DMS114 treated with DMSO at 0.1 percent for 48 hours (cell line): ENCODE measurements at regions not wholly inside any gene's neighbourhood (a gene's known extent, or its start where the extent isn't known, plus 50 kb on each side); places are given as distances from the start of the nearest gene placed in this dataset.
A peak's percentile ranks its signal among the peaks of the same experiment; 100 is the strongest.

Experiments
- DNase-seq: peaks from one replicate; lab custom pipeline; 2025; ENCODE audit not compliant: unreplicated experiment; lab: John Stamatoyannopoulos, UW

DNA sequence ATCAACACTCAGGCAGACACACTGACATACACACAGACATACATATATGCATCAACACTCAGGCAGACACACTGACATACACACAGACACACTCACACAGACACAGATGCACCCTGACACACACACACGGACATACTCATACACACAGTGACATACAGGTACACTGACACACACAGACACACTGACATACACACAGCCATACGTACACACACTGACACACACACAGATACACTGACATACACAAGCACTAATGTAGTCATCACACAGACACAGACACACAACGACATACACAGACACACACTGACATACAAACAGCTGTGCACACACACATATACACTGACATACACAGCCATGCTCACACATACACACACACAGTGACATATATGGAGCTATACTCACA is 131.0 kb upstream of the CSF3R start:
- DNase-seq: no peak

DNA sequence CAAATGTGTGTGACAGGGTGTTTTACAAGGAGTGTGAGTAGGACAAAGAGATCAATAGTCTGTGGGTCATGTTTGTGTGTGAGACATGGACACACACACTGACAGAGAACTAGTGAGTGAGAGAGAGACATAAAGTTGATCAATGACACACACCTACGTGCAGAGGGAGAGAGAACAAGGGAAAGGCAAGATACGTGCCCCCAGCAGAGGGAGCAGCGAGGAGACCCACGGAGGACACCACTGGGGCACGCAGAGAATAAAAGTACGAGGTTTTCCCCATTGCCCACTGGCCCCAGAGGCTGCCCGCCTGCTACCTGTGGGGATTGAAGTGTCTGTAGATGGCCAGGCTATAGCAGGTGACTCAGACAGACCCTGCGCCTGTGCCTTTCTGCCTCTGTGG is 130.2 kb upstream of the CSF3R start:
- peak; percentile 5 for DNase-seq

DNA sequence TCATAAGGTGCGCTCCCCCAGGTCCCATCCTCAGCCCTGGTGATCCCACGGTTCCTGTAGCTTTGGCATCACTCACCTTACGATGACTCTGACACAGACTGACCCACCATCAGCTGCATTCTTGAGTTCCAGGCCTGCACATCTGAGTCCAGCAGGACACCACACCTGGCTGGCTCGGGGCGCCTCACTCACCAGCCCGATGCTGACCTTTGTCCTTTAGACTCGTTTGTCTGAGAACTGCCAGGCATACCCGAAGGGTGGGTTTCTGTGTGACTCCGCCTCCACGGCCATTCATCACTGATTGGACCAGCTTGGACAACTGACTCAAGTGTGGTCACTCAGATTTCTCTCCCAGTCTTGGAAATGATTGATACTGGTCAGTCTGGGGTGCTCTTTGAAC is 129.4 kb upstream of the CSF3R start:
- no peak for DNase-seq

DNA sequence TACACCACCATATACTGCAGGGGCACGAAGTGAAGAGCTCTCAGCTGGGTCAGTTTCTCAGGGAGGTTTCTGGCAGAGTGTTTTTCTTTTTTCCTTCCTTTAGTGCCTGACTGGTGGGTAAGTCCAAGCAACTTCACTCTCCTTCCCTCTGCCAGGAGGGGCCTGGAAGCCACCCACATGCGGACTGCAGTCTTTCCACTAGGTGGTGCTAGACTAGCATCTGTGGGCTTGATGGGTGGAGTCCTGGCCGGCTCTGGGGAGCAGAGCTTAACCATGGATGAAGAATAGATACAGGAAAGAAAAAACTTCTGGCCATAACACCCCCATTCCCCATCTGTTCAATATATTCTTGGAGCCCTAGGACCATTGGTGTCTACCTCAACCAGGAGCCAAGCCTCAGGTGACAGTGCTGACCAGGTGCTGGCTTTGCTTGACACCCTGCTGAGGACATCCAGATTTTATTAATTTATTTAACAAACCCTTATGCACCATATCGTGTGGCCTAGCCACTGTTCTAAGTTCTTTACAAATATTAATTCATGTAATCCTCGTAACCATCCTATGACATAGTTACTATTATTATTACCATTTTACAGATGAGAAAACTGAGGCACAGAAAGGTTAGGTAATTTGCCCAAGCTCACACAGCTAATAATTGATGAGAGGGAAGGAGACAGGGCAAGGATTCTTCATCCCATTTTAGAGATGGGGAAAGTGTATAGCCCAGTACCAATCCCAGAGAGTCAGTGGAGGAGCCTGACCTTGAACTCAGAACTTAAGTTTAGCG is 126.7 kb upstream of the CSF3R start:
- peak; percentile 66 for DNase-seq

DNA sequence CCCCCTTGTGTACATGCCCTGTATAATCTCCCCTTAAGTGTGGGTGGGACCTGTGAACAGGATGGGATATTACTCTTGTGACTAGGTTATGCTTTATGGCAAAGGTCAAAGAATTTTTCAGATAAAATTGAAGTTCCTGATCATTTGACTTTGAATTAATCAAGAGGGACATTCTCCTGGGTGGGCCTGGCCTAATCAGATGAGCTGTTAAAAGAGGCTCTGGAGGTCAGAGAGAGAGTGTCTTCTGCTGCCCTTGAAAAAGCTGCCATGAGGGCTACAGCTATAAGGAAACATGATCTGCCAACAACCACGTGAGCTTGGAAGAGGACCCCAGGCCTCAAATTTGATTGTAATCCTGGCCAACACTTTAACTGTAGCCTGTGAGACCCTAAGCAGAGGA is 125.6 kb upstream of the CSF3R start:
- no peak for DNase-seq

DNA sequence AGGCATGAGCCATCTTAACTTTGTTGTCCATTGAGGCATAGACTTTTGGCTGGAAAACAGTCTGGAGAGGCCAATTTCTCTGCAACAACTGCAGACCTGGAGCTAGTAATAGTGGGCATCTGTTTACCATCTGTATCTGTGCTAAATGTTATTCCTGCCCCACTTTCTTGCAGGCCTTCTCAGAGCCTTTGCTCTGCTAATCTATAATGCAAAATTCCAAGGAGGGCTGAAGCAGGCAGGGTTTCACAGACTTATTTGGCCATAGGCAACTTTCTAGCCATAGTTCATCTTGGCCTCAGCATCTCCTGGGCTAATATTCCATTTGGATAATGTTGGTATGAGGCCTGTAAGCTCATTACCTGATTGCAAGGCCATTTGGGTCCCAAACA is 124.5 kb upstream of the CSF3R start:
- DNase-seq: no peak

DNA sequence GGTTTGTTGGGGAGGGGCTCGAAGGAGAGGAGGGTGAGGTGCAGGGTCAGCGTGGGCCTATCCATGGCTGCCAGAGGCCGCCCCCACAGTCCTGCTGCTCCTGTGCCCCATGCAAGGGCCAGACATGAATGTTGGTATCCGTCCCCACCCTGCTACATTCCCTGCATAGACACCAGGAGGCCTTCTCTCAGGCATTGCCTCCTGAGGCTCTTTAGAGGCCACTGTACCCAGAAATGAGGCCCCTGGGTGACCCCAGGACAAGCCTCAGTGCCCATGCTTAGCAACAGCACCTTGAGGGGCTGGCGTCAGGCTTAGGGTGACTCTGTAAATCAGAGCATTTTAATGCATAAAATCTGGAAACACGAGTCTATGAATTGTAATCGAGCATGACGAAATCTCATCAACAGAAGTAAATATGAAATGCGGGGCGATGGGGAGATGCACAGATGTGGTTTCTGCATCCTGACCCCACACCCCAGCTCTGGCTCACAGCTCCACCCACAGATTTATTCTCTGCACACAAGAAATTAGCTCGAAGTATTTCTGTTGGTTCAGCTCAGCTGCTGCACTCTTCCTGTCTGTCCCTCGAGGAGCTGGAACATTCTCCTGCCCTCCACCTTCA is 124.0 kb upstream of the CSF3R start:
- DNase-seq: no peak

DNA sequence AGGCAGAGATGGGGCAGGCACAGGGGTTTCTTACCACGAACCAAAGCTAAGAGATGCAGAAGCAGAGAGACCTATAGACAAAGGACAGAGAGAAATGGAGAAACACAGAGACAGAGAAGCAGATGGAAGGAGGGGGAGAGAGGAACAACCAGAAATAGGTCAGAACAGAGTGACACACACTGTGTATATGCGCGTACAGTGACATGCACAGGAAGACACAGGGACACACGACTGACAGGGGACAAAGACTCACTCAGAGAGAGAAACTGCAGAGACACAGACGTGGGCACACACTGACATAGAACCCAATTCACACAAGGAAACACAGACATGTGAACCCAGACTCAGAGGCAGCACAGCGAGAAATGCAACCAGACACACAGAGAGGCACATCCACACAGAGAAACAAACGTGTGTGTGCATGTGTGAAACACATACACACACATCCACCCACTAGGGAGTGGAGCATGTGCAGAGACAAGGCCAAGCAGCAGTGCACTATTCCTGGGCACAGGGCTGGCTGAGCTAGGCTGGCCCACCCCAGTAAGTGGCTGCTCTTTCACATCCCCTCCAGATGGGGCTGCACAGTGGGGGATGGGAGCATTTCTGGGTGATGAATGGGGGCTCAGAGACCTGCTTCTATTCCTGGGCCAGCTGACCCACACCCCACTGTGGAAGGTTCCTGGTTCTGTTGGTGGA is 123.4 kb upstream of the CSF3R start:
- DNase-seq: no peak

DNA sequence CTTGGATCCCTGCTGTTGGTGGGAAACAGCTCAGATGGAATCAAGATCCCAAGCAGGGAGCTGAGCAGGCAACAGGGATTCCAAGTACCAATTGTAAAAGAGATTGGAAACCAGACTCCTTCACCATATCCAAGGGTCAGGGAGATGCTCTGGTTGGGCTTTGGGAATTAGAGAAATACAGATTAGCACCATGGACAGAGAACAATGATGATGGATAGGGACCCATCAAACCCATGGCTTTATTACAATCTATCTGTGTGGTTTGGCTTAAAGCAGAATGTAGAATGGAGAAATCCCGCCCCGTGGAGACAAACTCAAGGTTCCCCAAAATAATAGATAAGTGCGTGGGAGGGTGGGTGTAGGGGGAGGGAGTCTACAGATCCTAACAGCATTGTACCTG is 120.7 kb upstream of the CSF3R start:
- DNase-seq: no peak

DNA sequence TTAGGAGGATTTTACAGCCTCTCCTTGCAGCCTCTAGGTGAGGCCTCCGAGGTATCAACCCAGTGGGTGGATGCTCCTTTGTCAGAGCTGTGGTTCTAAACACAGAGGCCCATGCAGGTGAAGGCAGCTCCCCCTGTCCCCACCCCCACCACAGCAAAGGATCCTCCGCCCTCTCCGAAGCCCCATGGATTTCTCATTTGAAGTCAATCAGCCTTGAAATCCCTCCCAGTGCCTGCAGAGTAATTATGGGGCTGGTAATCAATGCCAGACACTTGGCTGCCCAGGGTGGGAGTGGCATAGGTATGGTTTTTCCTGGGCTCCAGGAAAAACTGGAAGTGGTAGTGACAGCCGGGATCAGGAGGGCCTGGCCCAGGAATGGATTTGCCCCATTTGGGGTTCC is 119.5 kb upstream of the CSF3R start:
- DNase-seq: no peak

DNA sequence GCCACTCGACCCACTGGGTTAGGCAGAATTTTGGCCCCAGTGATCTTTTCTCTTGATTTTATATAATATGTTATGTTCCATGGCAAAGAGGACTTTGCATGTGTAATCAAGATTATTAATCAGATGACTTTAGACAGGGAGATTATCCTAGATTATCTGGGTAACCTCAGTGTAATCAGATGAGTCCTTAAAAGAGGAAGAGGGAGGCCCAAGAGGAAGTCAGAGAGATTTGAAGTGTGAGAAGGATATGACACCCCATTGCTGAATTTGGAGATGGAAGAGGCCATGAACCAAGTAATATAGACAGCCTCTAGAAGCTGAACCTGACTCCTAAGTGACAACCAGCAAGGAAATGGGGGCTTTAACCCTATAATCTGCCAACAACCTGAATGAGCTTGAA is 117.1 kb upstream of the CSF3R start:
- no peak for DNase-seq

DNA sequence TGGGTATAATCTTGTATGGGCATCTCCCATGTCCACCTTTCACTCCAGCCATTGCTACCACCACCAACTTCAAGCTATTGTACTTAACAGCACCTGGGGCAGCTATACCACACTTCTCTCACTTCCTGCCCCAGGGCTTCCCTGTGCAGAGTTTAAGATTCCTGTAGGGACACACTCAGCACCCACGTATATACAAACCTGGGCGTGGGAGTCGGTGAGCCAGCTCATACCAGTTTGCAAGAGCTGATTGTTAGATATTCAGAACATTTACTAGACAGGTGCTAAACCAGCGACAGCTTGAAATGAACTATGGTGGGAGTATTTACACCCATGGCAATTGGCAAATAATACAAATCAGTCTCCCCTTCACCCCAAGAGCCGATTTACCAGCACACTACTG is 114.8 kb upstream of the CSF3R start:
- no peak for DNase-seq

DNA sequence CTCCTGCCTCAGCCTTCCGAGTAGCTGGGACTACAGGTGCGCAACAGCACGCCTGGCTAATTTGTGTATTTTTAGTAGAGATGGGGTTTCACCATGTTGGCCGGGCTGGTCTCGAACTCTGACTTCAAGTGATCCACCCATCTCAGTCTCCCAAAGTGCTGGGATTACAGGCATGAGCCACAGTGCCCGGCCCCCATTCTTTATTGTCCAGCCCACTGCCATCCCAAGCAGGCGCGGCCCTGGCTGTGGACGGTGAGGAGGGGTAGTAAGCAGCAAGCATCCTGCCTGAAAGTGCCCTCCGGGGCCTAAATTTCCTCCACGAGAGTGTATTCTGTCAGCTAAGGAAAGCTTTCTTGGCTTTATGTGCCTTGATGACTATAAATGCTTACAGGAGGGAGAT is 113.2 kb upstream of the CSF3R start:
- DNase-seq: no peak

DNA sequence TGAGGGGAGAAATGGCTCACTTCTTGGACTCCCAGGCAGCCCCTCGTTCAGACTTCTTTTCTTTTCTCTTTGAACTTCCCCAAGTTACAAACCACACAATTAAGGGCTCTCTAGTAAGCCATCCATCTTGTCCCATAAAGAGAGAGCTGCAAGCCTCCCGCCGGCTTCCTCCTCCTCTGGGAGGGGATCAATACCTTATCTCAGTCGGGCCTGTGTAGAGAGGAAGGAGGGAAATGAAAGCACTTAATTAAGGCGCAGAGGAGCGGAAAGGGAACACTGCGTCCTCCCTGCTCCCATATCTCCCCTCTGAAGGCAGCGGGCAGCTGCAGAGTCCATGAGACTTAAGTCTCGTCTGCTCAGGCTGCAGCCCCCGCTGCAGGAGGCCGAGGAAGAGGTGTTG is 112.6 kb upstream of the CSF3R start:
- DNase-seq: no peak

DNA sequence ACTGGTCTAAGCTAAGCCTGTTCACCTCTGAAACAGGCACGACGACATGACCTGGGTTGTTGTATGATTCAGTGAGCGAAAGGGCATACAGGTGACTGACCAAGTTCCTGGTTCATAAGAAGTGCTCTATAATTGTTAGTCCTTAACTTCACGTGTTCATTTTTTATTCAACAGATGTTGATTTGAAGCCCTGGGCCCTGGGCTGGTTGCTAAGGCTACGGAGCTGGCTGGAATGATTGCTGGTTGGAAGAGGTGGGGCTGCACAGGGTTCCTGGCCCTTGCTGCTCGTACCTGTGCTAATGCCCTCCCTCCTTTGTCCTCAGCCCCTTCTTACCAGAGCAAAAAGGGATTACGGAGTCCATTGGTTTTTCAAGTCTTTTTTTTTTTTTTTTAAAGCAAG is 111.3 kb upstream of the CSF3R start:
- no peak for DNase-seq

DNA sequence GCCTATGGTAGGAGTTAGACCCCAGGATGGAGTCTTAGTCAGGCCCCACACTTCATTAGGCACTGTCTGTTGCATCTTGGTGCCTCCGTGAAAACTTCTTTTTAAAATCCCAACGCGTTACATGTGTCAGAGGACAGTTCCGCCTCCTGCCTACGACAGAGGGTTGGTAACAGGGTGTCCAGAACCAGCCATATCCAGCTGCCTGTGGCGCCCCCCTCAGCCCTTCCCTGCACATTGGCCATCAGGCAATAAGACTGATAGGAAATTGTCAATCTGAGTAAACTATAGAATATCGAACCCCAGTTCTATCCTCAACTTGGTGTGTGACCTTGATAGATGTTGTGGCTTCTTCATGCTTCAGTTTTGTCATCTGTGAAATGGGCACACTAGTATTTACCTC is 108.6 kb upstream of the CSF3R start:
- DNase-seq: no peak

DNA sequence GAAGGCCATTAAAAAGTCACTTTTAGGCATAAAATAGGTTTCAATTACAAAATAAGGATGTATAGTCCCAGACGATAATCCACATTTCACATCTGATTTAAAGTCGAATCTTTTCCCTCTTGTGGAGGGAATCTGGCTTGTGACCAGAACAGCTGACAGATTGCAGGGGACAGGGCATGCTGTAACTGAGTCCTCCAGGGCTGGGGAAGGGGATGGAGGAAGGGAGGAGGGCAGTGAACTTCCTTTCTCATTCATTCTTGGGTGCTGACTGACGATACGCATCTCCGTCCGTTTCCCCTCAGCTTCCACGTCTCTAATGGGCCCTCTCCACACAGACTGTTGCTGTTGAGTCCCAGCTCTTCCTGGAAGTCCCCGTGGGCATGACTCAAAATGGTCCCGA is 108.1 kb upstream of the CSF3R start:
- no peak for DNase-seq

DNA sequence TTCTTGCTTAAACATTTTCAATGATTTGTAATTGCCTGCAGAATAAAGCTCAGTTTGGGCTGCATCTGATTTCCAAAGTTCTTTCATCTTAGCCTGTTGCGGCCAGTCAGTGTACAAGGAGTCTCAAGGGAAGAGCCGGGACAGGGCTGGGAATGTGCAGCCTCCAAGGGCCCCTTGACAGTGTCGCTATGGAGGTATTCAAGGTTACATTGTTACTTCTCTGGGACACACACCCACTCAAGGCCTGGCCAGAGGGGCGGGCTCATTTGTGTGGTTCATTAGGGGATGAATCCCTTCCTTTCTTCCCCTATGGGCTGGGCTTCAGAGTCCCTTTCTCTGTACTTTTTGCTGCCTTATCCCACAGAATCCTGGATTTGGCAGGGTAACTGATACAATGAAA is 107.6 kb upstream of the CSF3R start:
- DNase-seq: no peak

DNA sequence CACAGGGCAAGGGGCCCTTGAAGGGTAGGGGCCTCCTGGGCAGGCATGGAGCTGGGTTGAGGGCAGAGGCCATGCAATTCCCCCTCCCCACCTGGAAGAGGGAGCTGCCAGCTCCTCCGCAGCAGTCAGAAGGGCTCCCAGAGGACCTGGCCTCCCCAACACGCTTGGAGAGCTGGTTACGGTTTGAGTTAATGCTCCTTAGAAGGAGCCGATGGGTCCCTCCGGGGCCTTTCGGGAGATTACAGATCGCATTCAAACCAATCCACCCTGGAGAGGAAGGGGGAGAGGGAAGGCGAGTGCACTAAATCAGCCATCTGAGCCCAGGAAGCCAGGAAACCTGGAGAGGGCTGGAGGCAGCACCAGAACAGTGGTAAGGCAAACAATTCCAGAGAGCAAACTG is 106.3 kb upstream of the CSF3R start:
- no peak for DNase-seq

DNA sequence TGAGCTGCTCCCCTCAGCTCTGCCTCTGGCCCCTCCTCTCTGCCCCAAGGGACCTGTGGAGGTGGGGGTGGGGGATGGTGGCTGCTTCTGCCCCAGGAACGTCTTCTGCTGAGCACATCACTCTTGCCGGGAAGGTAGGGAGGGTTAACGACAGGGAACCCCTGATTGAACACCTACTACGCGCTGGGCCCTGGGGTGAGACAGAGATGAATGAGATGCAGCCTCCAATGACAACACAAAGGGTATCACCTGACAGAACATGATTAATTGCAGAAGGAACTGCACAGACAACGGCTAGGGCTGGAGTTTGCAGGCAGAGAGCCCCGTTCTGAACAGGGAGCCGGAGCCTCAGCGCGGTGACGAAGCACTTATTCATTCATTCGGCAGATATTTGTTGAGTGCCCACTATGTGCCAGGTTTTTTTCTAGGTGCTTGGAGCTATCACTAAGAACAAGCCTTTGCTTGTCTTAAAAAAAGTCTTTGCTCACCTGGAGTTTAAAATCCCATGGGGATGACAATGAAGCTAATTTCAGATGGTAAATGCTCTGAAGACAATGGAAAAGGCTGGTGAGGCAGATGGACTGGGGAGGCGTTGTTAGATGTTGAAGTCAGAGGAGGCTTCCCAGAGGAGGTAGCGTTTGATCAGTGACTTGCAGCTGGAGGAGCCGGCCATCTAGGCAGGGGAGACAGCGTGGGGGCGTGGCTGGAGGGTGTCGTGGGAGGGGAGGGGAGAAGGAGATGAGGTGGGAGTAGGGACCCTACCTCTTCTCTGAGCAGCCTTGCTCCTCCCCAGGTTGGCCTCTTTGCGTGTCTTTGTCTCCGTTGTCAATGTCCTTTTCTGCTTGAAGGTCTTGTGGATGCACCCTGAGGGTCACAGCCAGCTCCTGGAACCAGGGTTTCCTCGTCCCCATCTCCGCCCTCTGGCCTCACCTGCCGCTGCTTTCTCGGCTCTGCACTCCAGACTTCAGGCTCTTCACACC is 103.1 kb upstream of the CSF3R start:
- no peak for DNase-seq

DNA sequence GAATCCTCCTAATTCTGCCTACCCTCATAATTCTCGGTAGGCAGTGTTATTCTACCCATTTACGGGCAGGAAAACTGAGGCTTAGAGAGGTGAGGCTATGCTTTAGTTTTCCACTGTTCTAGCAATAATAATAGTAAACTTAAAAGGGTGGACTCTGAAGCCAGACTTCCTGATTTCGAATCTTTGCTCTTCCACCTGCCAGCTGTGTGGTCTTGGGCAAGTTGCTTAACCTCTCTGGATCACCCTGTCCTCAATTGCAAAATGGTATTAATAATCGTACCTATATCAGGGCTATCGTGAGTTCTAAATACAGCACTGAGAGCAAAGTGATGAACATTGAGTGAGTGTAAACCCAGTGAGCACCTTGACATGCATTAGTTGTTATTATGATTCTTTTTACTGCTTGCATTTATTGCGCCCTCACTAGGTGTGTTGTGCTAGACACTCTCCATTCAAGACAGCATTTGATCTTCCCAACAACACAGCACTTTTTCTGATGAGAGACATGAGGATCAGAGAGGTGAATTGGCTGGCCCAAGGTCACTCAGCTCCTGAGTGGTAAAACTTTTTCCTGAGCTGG is 102.3 kb upstream of the CSF3R start:
- no peak for DNase-seq
